A549 (cell line): ENCODE measurements at regions not wholly inside any gene's neighbourhood (a gene's known extent, or its start where the extent isn't known, plus 50 kb on each side); places are given as distances from the start of the nearest gene placed in this dataset.
"Not testable (repeated sequence)": the region's sequence is repeated elsewhere in the genome, so short reads cannot be mapped to it uniquely, and the experiment has no call there.

Experiments used
- ATAC-seq, 2 experiments: fragments of 200-7000 bp in 1 of 2; fragments of >200 bp in 1 of 2; cut with Nextera tagmentation in 1 of 2; cut with Tn5 transposase in 1 of 2; 3 replicates each; pipeline versions ENCODE4 v1.8.0 to v1.9.1; 2018 to 2020; ENCODE audit warnings: mild to moderate bottlenecking in 1 of 2, moderate library complexity in 1 of 2
- CTCF ChIA-PET: fragments of 300-600 bp; sonication (Branson Sonifier 250); formaldehyde crosslinking; extraction: SDS; loops from one replicate; lab custom pipeline; 2021; ENCODE audit warnings: antibody characterized with exemption, inconsistent platforms; lab: Yijun Ruan, JAX
- POLR2A ChIA-PET: fragments of 350-600 bp; formaldehyde crosslinking; extraction: SDS; loops from one replicate; lab custom pipeline; 2021; ENCODE audit warnings: antibody characterized with exemption, inconsistent platforms; lab: Yijun Ruan, JAX
- DNase-seq, 2 experiments: peaks; one replicate each; pipeline versions ENCODE4 v3.0.0 to v3.0.0-alpha.2; 2011 to 2016; ENCODE audit warnings: low read depth in 1 of 2, low spot score in 1 of 2
- FAIRE-seq: peaks from 2 replicates; lab custom pipeline; 2011; peaks lifted over from hg19 to GRCh38; lab: Jason Lieb, UNC
- H3K27ac ChIP-seq, 2 experiments: fragments of >200 bp; sonication (Bioruptor Twin); formaldehyde crosslinking; 3 replicates each; pipeline ENCODE4 v1.5.1; 2016 to 2017
- H3K4me1 ChIP-seq: fragments of >200 bp; sonication (Bioruptor Twin); formaldehyde crosslinking; 3 replicates; pipeline ENCODE4 v1.6.1; 2016
- H3K4me2 ChIP-seq: fragments of >200 bp; sonication (Bioruptor Twin); formaldehyde crosslinking; 3 replicates; pipeline ENCODE4 v1.6.1; 2016
- H3K4me3 ChIP-seq: fragments of >200 bp; sonication (Bioruptor Twin); formaldehyde crosslinking; 3 replicates; pipeline ENCODE4 v1.5.1; 2016
- H3K9me3 ChIP-seq: fragments of >200 bp; sonication (Bioruptor Twin); formaldehyde crosslinking; 3 replicates; pipeline ENCODE4 v1.6.1; 2016
- CBX2 ChIP-seq: fragments of 200-600 bp; sonication (generic); IDR thresholded peaks from 2 replicates; pipeline ENCODE4 v1.6.1; 2016; ENCODE audit warnings: low read depth, mild to moderate bottlenecking, borderline replicate concordance
- CEBPB ChIP-seq, 2 experiments: fragments of >200 bp in 1 of 2; sonication (Bioruptor Twin) in 1 of 2; formaldehyde crosslinking in 1 of 2; IDR thresholded peaks; 2 replicates each; pipeline ENCODE4 v1.6.1; 2012 to 2016
- CHD4 ChIP-seq: fragments of 200-600 bp; sonication (generic); IDR thresholded peaks from 2 replicates; pipeline ENCODE4 v1.6.1; 2016; ENCODE audit warnings: antibody characterized with exemption, mild to moderate bottlenecking, borderline replicate concordance
- CTCF ChIP-seq: fragments of >200 bp; sonication (Bioruptor Twin); formaldehyde crosslinking; IDR thresholded peaks from 3 replicates; pipeline ENCODE4 v1.5.1; 2016
- EHF ChIP-seq: fragments of 250-450 bp; sonication (Bioruptor Pico); IDR thresholded peaks from 2 replicates; pipeline ENCODE4 v1.5.0; 2020; ENCODE audit warnings: mild to moderate bottlenecking
- EHMT2 ChIP-seq: fragments of 200-600 bp; sonication (generic); IDR thresholded peaks from 2 replicates; pipeline ENCODE4 v1.6.1; 2016; ENCODE audit warnings: antibody characterized with exemption, low read depth, mild to moderate bottlenecking, moderate library complexity
- EP300 ChIP-seq, 2 experiments: fragments of >200 bp; sonication (Bioruptor Twin); formaldehyde crosslinking; IDR thresholded peaks; 2 replicates in 1 of 2; 3 replicates in 1 of 2; pipeline ENCODE4 v1.6.1; 2016 to 2017
- FOXS1 ChIP-seq: fragments of 250-450 bp; sonication (Bioruptor Pico); IDR thresholded peaks from 2 replicates; pipeline ENCODE4 v1.5.0; 2020; ENCODE audit warnings: mild to moderate bottlenecking, moderate library complexity
- GATA3 ChIP-seq: IDR thresholded peaks from 2 replicates; pipeline ENCODE4 v1.6.1; 2012; ENCODE audit warnings: borderline replicate concordance
- HES2 ChIP-seq: fragments of >200 bp; sonication (Bioruptor Twin); formaldehyde crosslinking; IDR thresholded peaks from 2 replicates; pipeline ENCODE4 v1.6.1; 2016
- HOXB5 ChIP-seq: fragments of 250-450 bp; sonication (Bioruptor Pico); IDR thresholded peaks from 2 replicates; pipeline ENCODE4 v1.5.0; 2020; ENCODE audit warnings: mild to moderate bottlenecking, moderate library complexity
- JUN ChIP-seq, 2 experiments: fragments of >200 bp; sonication (Bioruptor Twin); formaldehyde crosslinking; IDR thresholded peaks; 2 replicates in 1 of 2; 3 replicates in 1 of 2; pipeline ENCODE4 v1.6.1; 2016 to 2017
- KDM5A ChIP-seq: fragments of 200-600 bp; sonication (generic); IDR thresholded peaks from 2 replicates; pipeline ENCODE4 v1.6.1; 2016; ENCODE audit warnings: antibody characterized with exemption, mild to moderate bottlenecking
- MAFK ChIP-seq: fragments of 450-650 bp; IDR thresholded peaks from 2 replicates; pipeline ENCODE4 v1.6.1; 2014; ENCODE audit not compliant: partially characterized antibody
- MYC ChIP-seq: IDR thresholded peaks from 2 replicates; pipeline ENCODE4 v1.6.1; 2012; ENCODE audit warnings: mild to moderate bottlenecking, inconsistent platforms, low read length, improper control_type of control experiment, borderline replicate concordance
- NR3C1 ChIP-seq: fragments of >200 bp; sonication (Bioruptor Twin); formaldehyde crosslinking; IDR thresholded peaks from 3 replicates; pipeline ENCODE4 v1.6.1; 2017
- PHF8 ChIP-seq: fragments of 200-600 bp; sonication (generic); IDR thresholded peaks from 2 replicates; pipeline ENCODE4 v1.6.1; 2016; ENCODE audit warnings: low read depth, mild to moderate bottlenecking, antibody characterized with exemption, moderate library complexity, borderline replicate concordance
- RAD21 ChIP-seq, 2 experiments: fragments of >200 bp in 1 of 2; sonication (Bioruptor Twin) in 1 of 2; formaldehyde crosslinking in 1 of 2; IDR thresholded peaks in 1 of 2; conservative IDR thresholded peaks in 1 of 2; 2 replicates in 1 of 2; 3 replicates in 1 of 2; pipeline ENCODE4 v1.6.1; 2012 to 2018; ENCODE audit warnings: inconsistent platforms in 1 of 2
- RFX5 ChIP-seq: fragments of 450-650 bp; IDR thresholded peaks from 2 replicates; pipeline ENCODE4 v1.7.1; 2014; ENCODE audit warnings: antibody characterized with exemption, mild to moderate bottlenecking, moderate library complexity
- RNF2 ChIP-seq: fragments of 200-600 bp; sonication (generic); IDR thresholded peaks from 2 replicates; pipeline ENCODE4 v1.6.1; 2016; ENCODE audit warnings: low read depth, mild to moderate bottlenecking, antibody characterized with exemption, moderate library complexity, borderline replicate concordance
- SMC3 ChIP-seq: fragments of >200 bp; sonication (Bioruptor Twin); formaldehyde crosslinking; IDR thresholded peaks from 3 replicates; pipeline ENCODE4 v1.6.1; 2018; ENCODE audit warnings: inconsistent platforms
- ZC3H11A ChIP-seq: fragments of 450-650 bp; IDR thresholded peaks from 2 replicates; pipeline ENCODE4 v1.6.1; 2014; ENCODE audit warnings: antibody characterized with exemption, mild to moderate bottlenecking
- WGBS: methylation state at CpG from one replicate; pipeline ENCODE4 v1.1.6; 2017; ENCODE audit errors: missing lambda C conversion rate; 5-methylcytosine and 5-hydroxymethylcytosine counted together
- TF ChIP-seq, protein P1 (sequence below): fragments of 150-350 bp; IDR thresholded peaks from 2 replicates; pipeline ENCODE4 v1.6.1; 2014; ENCODE audit warnings: low read depth, mild to moderate bottlenecking, low read length
- TF ChIP-seq, protein P2 (sequence below): fragments of 450-650 bp; IDR thresholded peaks from 2 replicates; pipeline ENCODE4 v1.6.1; 2014; ENCODE audit warnings: antibody characterized with exemption
- TF ChIP-seq, protein P3 (sequence below): IDR thresholded peaks from 2 replicates; pipeline ENCODE4 v1.6.1; 2012; ENCODE audit warnings: low read depth, borderline replicate concordance

DNA sequence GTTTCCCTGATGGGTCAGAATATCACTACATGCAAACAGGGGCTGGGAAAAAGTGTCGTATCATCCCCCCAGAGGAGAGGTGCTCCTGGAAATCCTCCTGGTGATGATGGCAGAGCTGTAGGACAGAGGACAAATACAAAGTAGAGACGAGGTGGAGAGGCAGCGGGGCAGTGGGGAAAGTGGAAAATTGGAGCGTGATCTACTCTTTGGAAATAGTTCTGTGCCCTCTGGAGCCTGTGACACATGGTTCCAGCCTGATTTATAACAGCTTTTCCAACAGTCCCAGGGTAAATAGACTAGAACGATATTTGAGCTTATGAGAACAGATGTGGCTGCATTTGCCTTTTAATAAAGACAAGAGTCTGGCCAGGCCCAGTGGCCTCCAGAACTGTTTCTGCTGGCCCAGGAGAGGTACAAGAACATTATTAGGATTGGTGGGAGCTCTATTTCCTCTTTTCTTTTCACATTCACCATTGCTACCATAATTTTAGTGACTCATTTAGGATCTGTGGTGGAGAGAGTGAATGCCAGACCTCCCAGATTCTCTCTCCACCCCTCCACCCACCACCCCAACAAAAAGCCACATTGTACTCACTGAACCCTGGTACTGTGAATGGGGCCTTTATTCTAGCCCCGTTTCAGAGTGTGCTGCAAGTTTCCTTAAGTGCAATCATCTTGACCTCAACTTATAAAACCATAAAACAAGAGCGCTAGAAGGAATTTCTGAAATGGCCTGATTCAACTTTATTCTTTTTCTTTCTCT is 78.3 kb downstream of the BTBD3 start:
- ATAC-seq = no peak
- WGBS = 14% methylated on average over 7 of the region's 7 CpGs
- FAIRE-seq = no peak
- POLR2A ChIA-PET = no interaction called here
- DNase-seq = no peak
- Histone ChIP-seq H3K4me3 (no peak overlapping the region), H3K9me3 (no peaks in the 10 kb centered on the region), H3K27ac (no peak overlapping the region), H3K4me2 (no peak overlapping the region), H3K4me1 (no peaks in the 10 kb centered on the region)
- CTCF ChIA-PET = interaction anchor here (0.9 kb wide), 1 partner anchor 319 kb away, joined by 3 read pairs; no protein-coding TSS in a partner anchor
- TF ChIP-seq EHF (CRISPR knock-in tag) (no peak), CBX2 (no peak), PHF8 (no peak), RNF2 (no peak), MAFK (no peak), FOXS1 (CRISPR knock-in tag) (no peak), MYC (no peak)

GRCh38 chr20:12004776-12005175 is 87.1 kb downstream of the BTBD3 start:
- ATAC-seq, H3K4me3 ChIP-seq, CTCF ChIA-PET, H3K4me2 ChIP-seq, DNase-seq, H3K27ac ChIP-seq, H3K9me3 ChIP-seq, FAIRE-seq, H3K4me1 ChIP-seq, POLR2A ChIA-PET: not testable (repeated sequence)
- WGBS = 0% methylated on average over 1 of the region's 1 CpG

DNA sequence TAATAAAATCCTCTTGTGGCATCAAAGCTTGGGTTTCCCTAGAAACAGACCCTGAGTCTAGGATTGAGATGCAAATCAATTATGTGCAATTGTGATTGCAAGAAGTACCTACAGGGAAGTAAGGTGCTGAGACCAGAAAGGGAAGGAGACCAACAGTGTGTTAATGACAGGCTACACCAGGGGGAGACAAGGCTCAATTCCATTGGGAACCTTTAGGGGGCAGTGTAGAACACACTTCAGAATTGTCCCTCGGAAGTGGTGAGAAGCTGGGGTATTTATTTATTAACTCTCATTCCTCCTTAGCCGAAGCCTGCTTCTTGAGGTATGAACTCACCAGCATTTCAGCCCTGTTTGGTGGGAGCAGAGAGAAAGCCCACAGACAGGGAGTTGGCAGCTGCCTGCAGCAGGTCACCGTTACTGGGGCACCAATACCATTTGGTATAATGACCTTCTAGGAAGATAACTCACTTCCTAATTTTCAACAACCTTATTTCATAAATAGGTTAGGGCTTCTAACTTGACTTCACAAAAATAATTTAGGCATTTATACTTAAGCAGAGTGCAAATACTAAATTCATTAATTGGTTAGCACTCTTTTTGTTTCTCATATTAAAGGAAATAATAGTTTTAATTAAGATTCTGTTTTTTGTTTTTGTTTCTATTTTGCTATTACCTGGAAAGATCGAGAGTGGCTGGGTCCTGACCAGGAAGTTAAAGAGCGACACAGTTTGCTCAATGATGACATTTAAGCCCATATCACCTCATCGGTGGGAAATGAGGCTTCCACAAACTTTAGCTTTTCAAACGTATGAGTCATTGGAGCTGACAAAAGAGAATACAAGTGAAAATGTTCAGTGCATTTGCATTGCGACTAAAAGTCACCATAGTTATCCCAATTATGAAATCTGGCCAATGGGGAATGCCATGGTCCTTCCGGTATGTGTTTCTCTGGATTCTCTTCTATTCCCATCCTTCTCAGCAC is 94.8 kb downstream of the BTBD3 start:
- ChIA-PET CTCF (interaction anchor here (0.6 to 1.8 kb wide), 15 partner anchors 9 to 568 kb away, joined by 3 to 7 read pairs (median 4); no protein-coding TSS in a partner anchor), POLR2A (no interaction called here)
- ATAC-seq (peak; percentile 75 to 94; a peak in 5 of 6 replicates), FAIRE-seq (peak; percentile 79), DNase-seq (peak; percentile 61 to 65)
- no peaks in the 10 kb centered on the region for H3K4me1 ChIP-seq
- 21% methylated on average over 9 of the region's 9 CpGs for WGBS
- TF ChIP-seq, protein P1, sequence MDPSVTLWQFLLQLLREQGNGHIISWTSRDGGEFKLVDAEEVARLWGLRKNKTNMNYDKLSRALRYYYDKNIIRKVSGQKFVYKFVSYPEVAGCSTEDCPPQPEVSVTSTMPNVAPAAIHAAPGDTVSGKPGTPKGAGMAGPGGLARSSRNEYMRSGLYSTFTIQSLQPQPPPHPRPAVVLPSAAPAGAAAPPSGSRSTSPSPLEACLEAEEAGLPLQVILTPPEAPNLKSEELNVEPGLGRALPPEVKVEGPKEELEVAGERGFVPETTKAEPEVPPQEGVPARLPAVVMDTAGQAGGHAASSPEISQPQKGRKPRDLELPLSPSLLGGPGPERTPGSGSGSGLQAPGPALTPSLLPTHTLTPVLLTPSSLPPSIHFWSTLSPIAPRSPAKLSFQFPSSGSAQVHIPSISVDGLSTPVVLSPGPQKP = no peak
- TF ChIP-seq EHMT2 (no peak), CTCF (peak; percentile 60), SMC3 (peak; percentile 37), RAD21 (conservative IDR thresholded peaks at IDR 0.05 in 1 of 2, IDR thresholded peaks at IDR 0.05 in 1 of 2) (peak; percentile 29 to 58; a peak in 2 of 5 replicates)
- H3K9me3 ChIP-seq = no peaks in the 10 kb centered on the region
- H3K4me2 ChIP-seq = 0 out of 3 replicates have a peak overlapping the region, but pooled peaks have one; percentile 13
- no peak overlapping the region for H3K4me3 ChIP-seq
- no peak overlapping the region for H3K27ac ChIP-seq

- DNase-seq (no peak), ATAC-seq (no peak), FAIRE-seq (no peak)
- Histone ChIP-seq H3K9me3 (no peaks in the 10 kb centered on the region), H3K4me1 (no peaks in the 10 kb centered on the region), H3K4me3 (no peak overlapping the region), H3K4me2 (no peak overlapping the region), H3K27ac (no peak overlapping the region)
- ChIA-PET POLR2A (no interaction called here), CTCF (no interaction called here)
- 22% methylated on average over 4 of the region's 4 CpGs for WGBS
- TF ChIP-seq RFX5 = no peak
- no peak for TF ChIP-seq GATA3
- TF ChIP-seq CEBPB (IDR thresholded peaks at IDR 0.05) = no peak
- TF ChIP-seq ZC3H11A = no peak
- no peak for TF ChIP-seq CHD4
- no peak for TF ChIP-seq HOXB5 (CRISPR knock-in tag)
- no peak for TF ChIP-seq KDM5A
- TF ChIP-seq HES2 = no peak
- TF ChIP-seq, protein P2, sequence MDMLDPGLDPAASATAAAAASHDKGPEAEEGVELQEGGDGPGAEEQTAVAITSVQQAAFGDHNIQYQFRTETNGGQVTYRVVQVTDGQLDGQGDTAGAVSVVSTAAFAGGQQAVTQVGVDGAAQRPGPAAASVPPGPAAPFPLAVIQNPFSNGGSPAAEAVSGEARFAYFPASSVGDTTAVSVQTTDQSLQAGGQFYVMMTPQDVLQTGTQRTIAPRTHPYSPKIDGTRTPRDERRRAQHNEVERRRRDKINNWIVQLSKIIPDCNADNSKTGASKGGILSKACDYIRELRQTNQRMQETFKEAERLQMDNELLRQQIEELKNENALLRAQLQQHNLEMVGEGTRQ = no peak
- TF ChIP-seq EP300 (IDR thresholded peaks at IDR 0.05) = no peak
- TF ChIP-seq, protein P3, sequence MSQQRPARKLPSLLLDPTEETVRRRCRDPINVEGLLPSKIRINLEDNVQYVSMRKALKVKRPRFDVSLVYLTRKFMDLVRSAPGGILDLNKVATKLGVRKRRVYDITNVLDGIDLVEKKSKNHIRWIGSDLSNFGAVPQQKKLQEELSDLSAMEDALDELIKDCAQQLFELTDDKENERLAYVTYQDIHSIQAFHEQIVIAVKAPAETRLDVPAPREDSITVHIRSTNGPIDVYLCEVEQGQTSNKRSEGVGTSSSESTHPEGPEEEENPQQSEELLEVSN = no peak
- no peak for TF ChIP-seq NR3C1
- no peak for TF ChIP-seq MAFK
- TF ChIP-seq JUN (IDR thresholded peaks at IDR 0.05) = no peak
These were observed 96.6 kb downstream of the BTBD3 start for GRCh38 chr20:12014276-12014675.
